Prostate gland (tissue), 2 donors: ENCODE measurements at regions not wholly inside any gene's neighbourhood (a gene's known extent, or its start where the extent isn't known, plus 50 kb on each side); places are given as distances from the start of the nearest gene placed in this dataset.

Source experiments
- CTCF ChIP-seq, 4 experiments: fragments of 200-600 bp in 2 of 4; fragments of 450-650 bp in 2 of 4; sonication (generic) in 2 of 4; IDR thresholded peaks; 1 replicate in 3 of 4; 2 replicates in 1 of 4; pipeline ENCODE4 v1.5.1; 2016 to 2019; ENCODE audit warnings: antibody characterized with exemption in 4 of 4, mild to moderate bottlenecking in 2 of 4, moderate library complexity in 2 of 4
- POLR2A ChIP-seq: fragments of 450-650 bp; IDR thresholded peaks from one replicate; pipeline ENCODE4 v1.6.1; 2016; ENCODE audit warnings: antibody characterized with exemption, mild to moderate bottlenecking

- TF ChIP-seq CTCF (IDR thresholded peaks at IDR 0.05) (no peak), POLR2A (no peak)
Measured at GRCh38 chr13:109644069-109644750, 142.2 kb downstream of the IRS2 start.
